HEK293 (cell line): ENCODE measurements at regions not wholly inside any gene's neighbourhood (a gene's known extent, or its start where the extent isn't known, plus 50 kb on each side); places are given as distances from the start of the nearest gene placed in this dataset.

ENCODE experiments used
- CTCF ChIA-PET: fragments of 350-600 bp; formaldehyde crosslinking; extraction: SDS; loops from one replicate; lab custom pipeline; 2021; ENCODE audit warnings: antibody characterized with exemption; lab: Yijun Ruan, JAX
- POLR2A ChIA-PET: fragments of 300-600 bp; formaldehyde crosslinking; extraction: SDS; loops from one replicate; lab custom pipeline; 2020; ENCODE audit warnings: antibody characterized with exemption, inconsistent platforms; lab: Yijun Ruan, JAX
- H3K27ac ChIP-seq: fragments of 200-500 bp; sonication (Bioruptor generic); 2 replicates; pipeline ENCODE4 v1.5.1; 2014; ENCODE audit warnings: low read depth, low read length, control low read depth, inconsistent platforms; ENCODE audit errors: extremely low read depth
- H3K36me3 ChIP-seq, 2 experiments: fragments of 200-500 bp in 1 of 2; sonication (Bioruptor generic) in 1 of 2; 1 replicate in 1 of 2; 2 replicates in 1 of 2; pipeline ENCODE4 v1.5.1; 2014 to 2017; ENCODE audit warnings: inconsistent platforms in 2 of 2, low read length in 2 of 2; ENCODE audit not compliant: control insufficient read depth in 2 of 2, insufficient read depth in 1 of 2
- H3K4me1 ChIP-seq: fragments of 200-500 bp; sonication (Bioruptor generic); 2 replicates; pipeline ENCODE4 v1.5.1; 2014; ENCODE audit warnings: mild to moderate bottlenecking, low read length, inconsistent platforms; ENCODE audit not compliant: control insufficient read depth, insufficient read depth
- H3K4me3 ChIP-seq: 2 replicates; pipeline ENCODE4 v1.5.1; 2011; ENCODE audit warnings: low read depth, mild to moderate bottlenecking, control low read depth, low read length, moderate library complexity
- H3K9me3 ChIP-seq: fragments of 200-500 bp; sonication (Bioruptor generic); 2 replicates; pipeline ENCODE4 v1.5.1; 2014; ENCODE audit warnings: low read depth, low read length, inconsistent platforms; ENCODE audit not compliant: control insufficient read depth, insufficient read depth
- KLF16 ChIP-seq: fragments of 450-650 bp; formaldehyde crosslinking; IDR thresholded peaks from 2 replicates; pipeline ENCODE4 v1.5.1; 2017; ENCODE audit warnings: missing biosample characterization, missing genetic modification characterization
- SP2 ChIP-seq: fragments of 450-650 bp; formaldehyde crosslinking; IDR thresholded peaks from 2 replicates; pipeline ENCODE4 v1.5.1; 2016; ENCODE audit warnings: missing biosample characterization, missing genetic modification characterization
- SP3 ChIP-seq: fragments of 450-650 bp; formaldehyde crosslinking; IDR thresholded peaks from 2 replicates; pipeline ENCODE4 v1.5.1; 2016; ENCODE audit warnings: missing biosample characterization, missing genetic modification characterization
- WT1 ChIP-seq: fragments of 450-650 bp; formaldehyde crosslinking; IDR thresholded peaks from 2 replicates; pipeline ENCODE4 v1.5.1; 2016; ENCODE audit warnings: missing biosample characterization, missing genetic modification characterization
- ZBTB17 ChIP-seq: fragments of 450-650 bp; formaldehyde crosslinking; IDR thresholded peaks from 2 replicates; pipeline ENCODE4 v1.5.1; 2016; ENCODE audit warnings: missing biosample characterization, missing genetic modification characterization
- ZBTB20 ChIP-seq: fragments of 450-650 bp; formaldehyde crosslinking; IDR thresholded peaks from 2 replicates; pipeline ENCODE4 v1.5.1; 2016; ENCODE audit warnings: missing biosample characterization, missing genetic modification characterization
- ZEB2 ChIP-seq: fragments of 450-650 bp; formaldehyde crosslinking; IDR thresholded peaks from 2 replicates; pipeline ENCODE4 v1.5.1; 2016; ENCODE audit warnings: missing biosample characterization, missing genetic modification characterization
- ZFP3 ChIP-seq: fragments of 450-650 bp; formaldehyde crosslinking; IDR thresholded peaks from 2 replicates; pipeline ENCODE4 v1.5.1; 2016; ENCODE audit warnings: low read depth, missing biosample characterization, missing genetic modification characterization
- ZNF18 ChIP-seq: fragments of 450-650 bp; formaldehyde crosslinking; IDR thresholded peaks from 2 replicates; pipeline ENCODE4 v1.5.1; 2016; ENCODE audit warnings: missing biosample characterization, missing genetic modification characterization
- ZNF184 ChIP-seq: fragments of 450-650 bp; IDR thresholded peaks from 2 replicates; pipeline ENCODE4 v1.5.1; 2018; ENCODE audit warnings: missing biosample characterization, mild to moderate bottlenecking, missing genetic modification characterization
- ZNF214 ChIP-seq: fragments of 450-650 bp; formaldehyde crosslinking; IDR thresholded peaks from 2 replicates; pipeline ENCODE4 v1.5.1; 2017; ENCODE audit warnings: missing biosample characterization, mild to moderate bottlenecking, missing genetic modification characterization, borderline replicate concordance
- ZNF223 ChIP-seq: fragments of 450-650 bp; formaldehyde crosslinking; IDR thresholded peaks from 2 replicates; pipeline ENCODE4 v1.5.1; 2016; ENCODE audit warnings: missing biosample characterization, missing genetic modification characterization
- ZNF335 ChIP-seq: fragments of 450-650 bp; formaldehyde crosslinking; conservative IDR thresholded peaks from 2 replicates; pipeline ENCODE4 v1.5.1; 2016; ENCODE audit warnings: missing biosample characterization, missing genetic modification characterization
- ZNF362 ChIP-seq: fragments of 450-650 bp; formaldehyde crosslinking; IDR thresholded peaks from 2 replicates; pipeline ENCODE4 v1.5.1; 2016; ENCODE audit warnings: missing biosample characterization, missing genetic modification characterization
- ZNF514 ChIP-seq: fragments of 450-650 bp; formaldehyde crosslinking; IDR thresholded peaks from 2 replicates; pipeline ENCODE4 v1.5.1; 2016; ENCODE audit warnings: missing biosample characterization, missing genetic modification characterization
- ZNF549 ChIP-seq: fragments of 450-650 bp; IDR thresholded peaks from 2 replicates; pipeline ENCODE4 v1.5.1; 2018; ENCODE audit warnings: missing biosample characterization, missing genetic modification characterization, mild to moderate bottlenecking, inconsistent platforms, moderate library complexity
- ZNF560 ChIP-seq: fragments of 450-650 bp; formaldehyde crosslinking; IDR thresholded peaks from 2 replicates; pipeline ENCODE4 v1.5.1; 2017; ENCODE audit warnings: missing biosample characterization, missing genetic modification characterization, borderline replicate concordance
- ZNF561 ChIP-seq: fragments of 450-650 bp; IDR thresholded peaks from 2 replicates; pipeline ENCODE4 v1.5.1; 2018; ENCODE audit warnings: missing biosample characterization, missing genetic modification characterization, borderline replicate concordance
- ZNF571 ChIP-seq: fragments of 450-650 bp; formaldehyde crosslinking; IDR thresholded peaks from 2 replicates; pipeline ENCODE4 v1.5.0; 2017; ENCODE audit warnings: missing biosample characterization, missing genetic modification characterization
- ZNF621 ChIP-seq: fragments of 450-650 bp; formaldehyde crosslinking; IDR thresholded peaks from 2 replicates; pipeline ENCODE4 v1.5.1; 2017; ENCODE audit warnings: missing biosample characterization, missing genetic modification characterization
- ZNF830 ChIP-seq: fragments of 450-650 bp; IDR thresholded peaks from 2 replicates; pipeline ENCODE4 v1.5.0; 2018; ENCODE audit warnings: missing biosample characterization, missing genetic modification characterization, low read depth, mild to moderate bottlenecking, moderate library complexity
- ZSCAN16 ChIP-seq: fragments of 450-650 bp; formaldehyde crosslinking; IDR thresholded peaks from 2 replicates; pipeline ENCODE4 v1.5.1; 2016; ENCODE audit warnings: missing biosample characterization, missing genetic modification characterization
- ZSCAN4 ChIP-seq: fragments of 450-650 bp; formaldehyde crosslinking; IDR thresholded peaks from 2 replicates; pipeline ENCODE4 v1.5.1; 2017; ENCODE audit warnings: missing biosample characterization, missing genetic modification characterization

GRCh38 chr12:103172447-103173112 lies 215.1 kb downstream of the ASCL1 start:
- ChIA-PET POLR2A (no interaction called here), CTCF (no interaction called here)
- H3K4me1 ChIP-seq = no peaks in the 10 kb centered on the region
- no peak overlapping the region for H3K4me3 ChIP-seq
- TF ChIP-seq ZNF184 (tag by site-specific recombination) (no peak), ZNF830 (tag by site-specific recombination) (no peak), ZNF561 (tag by site-specific recombination) (no peak), WT1 (no peak), KLF16 (tag by site-specific recombination) (no peak), SP3 (tag by site-specific recombination) (no peak), ZNF214 (tag by site-specific recombination) (no peak), ZNF335 (tag by site-specific recombination) (no peak), ZNF18 (tag by site-specific recombination) (no peak), ZBTB17 (tag by site-specific recombination) (no peak), ZNF560 (tag by site-specific recombination) (no peak), ZNF621 (tag by site-specific recombination) (no peak), ZEB2 (no peak), SP2 (no peak), ZNF514 (no peak)
- no peak overlapping the region for H3K27ac ChIP-seq
- H3K36me3 ChIP-seq = no peaks in the 10 kb centered on the region
- no peaks in the 10 kb centered on the region for H3K9me3 ChIP-seq

- CTCF ChIA-PET = no interaction called here
- TF ChIP-seq ZNF549 (tag by site-specific recombination) (no peak), ZSCAN16 (tag by site-specific recombination) (no peak), ZNF223 (tag by site-specific recombination) (no peak), ZNF571 (tag by site-specific recombination) (no peak), ZBTB20 (tag by site-specific recombination) (no peak), ZNF362 (tag by site-specific recombination) (no peak), ZSCAN4 (no peak), ZFP3 (no peak), ZNF561 (tag by site-specific recombination) (no peak)
- TF ChIP-seq, all 188 proteins: peak for 0
- POLR2A ChIA-PET = no interaction called here
Measured at GRCh38 chr12:103175625-103176024, 218.2 kb downstream of the ASCL1 start.

More at GRCh38 chr12:103175625-103176024, 218.2 kb downstream of the ASCL1 start:
- no peaks in the 10 kb centered on the region for H3K4me1 ChIP-seq
- H3K9me3 ChIP-seq = no peaks in the 10 kb centered on the region
- no peak overlapping the region for H3K4me3 ChIP-seq
- no peaks in the 10 kb centered on the region for H3K36me3 ChIP-seq
- no peak overlapping the region for H3K27ac ChIP-seq
